BJ (cell line): ENCODE measurements at regions not wholly inside any gene's neighbourhood (a gene's known extent, or its start where the extent isn't known, plus 50 kb on each side); places are given as distances from the start of the nearest gene placed in this dataset.

ENCODE experiments used
- CTCF ChIA-PET: fragments of 350-600 bp; formaldehyde crosslinking; extraction: SDS; loops from one replicate; lab custom pipeline; 2021; ENCODE audit warnings: antibody characterized with exemption, inconsistent platforms; lab: Yijun Ruan, JAX
- POLR2A ChIA-PET: fragments of 300-600 bp; sonication (Branson Sonifier 250); formaldehyde crosslinking; extraction: SDS; loops from one replicate; lab custom pipeline; 2021; ENCODE audit warnings: antibody characterized with exemption; lab: Charles Lee
- DNase-seq: peaks from one replicate; pipeline ENCODE4 v3.0.0-alpha.2; 2011; ENCODE audit warnings: low read depth
- H3K27me3 ChIP-seq: 2 replicates; pipeline ENCODE4 v1.6.0; 2011; ENCODE audit warnings: low read length; ENCODE audit not compliant: control insufficient read depth, insufficient read depth
- H3K36me3 ChIP-seq: 2 replicates; pipeline ENCODE4 v1.5.1; 2011; ENCODE audit warnings: low read length; ENCODE audit not compliant: control insufficient read depth, insufficient read depth
- H3K4me3 ChIP-seq: 2 replicates; pipeline ENCODE4 v1.5.1; 2011; ENCODE audit warnings: low read depth, mild to moderate bottlenecking, control low read depth, low read length
- TF ChIP-seq, protein P1 (sequence below): IDR thresholded peaks from 2 replicates; pipeline ENCODE4 v1.5.1; 2011; ENCODE audit warnings: low read depth, mild to moderate bottlenecking, control low read depth, inconsistent platforms, low read length, moderate library complexity; ENCODE audit not compliant: insufficient read depth

DNA sequence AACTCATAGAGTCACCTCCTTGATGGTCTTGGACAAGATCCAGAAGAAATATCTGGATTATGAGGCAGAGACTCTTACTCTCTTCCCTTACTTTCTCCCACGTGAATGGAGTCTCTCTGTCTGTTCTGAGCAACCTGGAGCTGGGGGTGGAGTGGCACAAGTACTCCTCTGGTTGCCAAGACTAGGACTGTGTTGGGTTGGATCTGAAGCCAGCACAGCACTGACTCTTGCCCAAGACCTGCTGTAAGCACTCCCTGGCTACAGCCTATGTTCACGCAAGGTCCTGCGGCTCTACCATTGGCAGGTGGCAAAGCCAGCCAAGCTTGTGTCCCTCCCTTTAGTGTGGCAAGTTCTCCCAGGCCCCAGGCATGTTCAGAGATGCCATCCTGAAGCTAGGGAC, 488.2 kb upstream of the NRG3 start:
- TF ChIP-seq, protein P1, sequence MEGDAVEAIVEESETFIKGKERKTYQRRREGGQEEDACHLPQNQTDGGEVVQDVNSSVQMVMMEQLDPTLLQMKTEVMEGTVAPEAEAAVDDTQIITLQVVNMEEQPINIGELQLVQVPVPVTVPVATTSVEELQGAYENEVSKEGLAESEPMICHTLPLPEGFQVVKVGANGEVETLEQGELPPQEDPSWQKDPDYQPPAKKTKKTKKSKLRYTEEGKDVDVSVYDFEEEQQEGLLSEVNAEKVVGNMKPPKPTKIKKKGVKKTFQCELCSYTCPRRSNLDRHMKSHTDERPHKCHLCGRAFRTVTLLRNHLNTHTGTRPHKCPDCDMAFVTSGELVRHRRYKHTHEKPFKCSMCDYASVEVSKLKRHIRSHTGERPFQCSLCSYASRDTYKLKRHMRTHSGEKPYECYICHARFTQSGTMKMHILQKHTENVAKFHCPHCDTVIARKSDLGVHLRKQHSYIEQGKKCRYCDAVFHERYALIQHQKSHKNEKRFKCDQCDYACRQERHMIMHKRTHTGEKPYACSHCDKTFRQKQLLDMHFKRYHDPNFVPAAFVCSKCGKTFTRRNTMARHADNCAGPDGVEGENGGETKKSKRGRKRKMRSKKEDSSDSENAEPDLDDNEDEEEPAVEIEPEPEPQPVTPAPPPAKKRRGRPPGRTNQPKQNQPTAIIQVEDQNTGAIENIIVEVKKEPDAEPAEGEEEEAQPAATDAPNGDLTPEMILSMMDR = no peak
- no peaks in the 10 kb centered on the region for H3K27me3 ChIP-seq
- ChIA-PET POLR2A (no interaction called here), CTCF (no interaction called here)
- no peak for DNase-seq
- H3K4me3 ChIP-seq = no peak overlapping the region
- H3K36me3 ChIP-seq = no peaks in the 10 kb centered on the region

- CTCF ChIA-PET = no interaction called here
Measured at GRCh38 chr10:81403451-81403850, 471.5 kb upstream of the NRG3 start.

GRCh38 chr10:81405399-81405798, 469.6 kb upstream of the NRG3 start:
- CTCF ChIA-PET = no interaction called here
- no peak overlapping the region for H3K4me3 ChIP-seq
- POLR2A ChIA-PET = no interaction called here

More at GRCh38 chr10:81403451-81403850, 471.5 kb upstream of the NRG3 start:
- POLR2A ChIA-PET = no interaction called here
- Histone ChIP-seq H3K36me3 (no peaks in the 10 kb centered on the region), H3K4me3 (no peak overlapping the region), H3K27me3 (no peaks in the 10 kb centered on the region)
- TF ChIP-seq, protein P1 = no peak
- no peak for DNase-seq

GRCh38 chr10:81414038-81414437, 461.0 kb upstream of the NRG3 start:
- POLR2A ChIA-PET = no interaction called here
- H3K36me3 ChIP-seq = no peaks in the 10 kb centered on the region
- no peak overlapping the region for H3K4me3 ChIP-seq
- CTCF ChIA-PET = no interaction called here
- no peaks in the 10 kb centered on the region for H3K27me3 ChIP-seq
- no peak for DNase-seq
- TF ChIP-seq, protein P1 = no peak

More at GRCh38 chr10:81405399-81405798, 469.6 kb upstream of the NRG3 start:
- H3K36me3 ChIP-seq = no peaks in the 10 kb centered on the region
- DNase-seq = no peak
- TF ChIP-seq, protein P1 = no peak
- H3K27me3 ChIP-seq = no peaks in the 10 kb centered on the region

- no peaks in the 10 kb centered on the region for H3K36me3 ChIP-seq
- ChIA-PET CTCF (no interaction called here), POLR2A (no interaction called here)
- TF ChIP-seq, protein P1 = no peak
- H3K4me3 ChIP-seq = no peak overlapping the region
- H3K27me3 ChIP-seq = no peaks in the 10 kb centered on the region
- no peak for DNase-seq
Measured at GRCh38 chr10:81426722-81427121, 448.3 kb upstream of the NRG3 start.
